ENCODE measurements at regions not wholly inside any gene's neighbourhood (a gene's known extent, or its start where the extent isn't known, plus 50 kb on each side); places are given as distances from the start of the nearest gene placed in this dataset.
"Not testable (repeated sequence)": the region's sequence is repeated elsewhere in the genome, so short reads cannot be mapped to it uniquely, and the experiment has no call there.

GRCh38 chr3:177793451-177793850, 596.2 kb upstream of the TBL1XR1 start:
- H3K9me3 ChIP-seq (ENCODE audit: control insufficient read depth, low read length) = no peaks in the 10 kb centered on the region

GRCh38 chr3:177795216-177795615, 597.9 kb upstream of the TBL1XR1 start:
- no peak overlapping the region for H3K4me2 ChIP-seq (ENCODE audit: low read length)
- H3K79me2 ChIP-seq = peaks cover 28% of the 10 kb centered on the region
- peak overlapping the region; percentile 21 for H2AFZ ChIP-seq
- H3K36me3 ChIP-seq (ENCODE audit: control insufficient read depth, insufficient read depth, low read length) = no peaks in the 10 kb centered on the region
- H3K4me1 ChIP-seq = peaks cover 56% of the 10 kb centered on the region
- no peaks in the 10 kb centered on the region for H3K9me3 ChIP-seq (ENCODE audit: control insufficient read depth, low read length)
- no peak for TF ChIP-seq CTCF (IDR thresholded peaks at IDR 0.05)
- H3K4me3 ChIP-seq (ENCODE audit: low read depth, low read length) = no peak overlapping the region
- peak overlapping the region; percentile 58 for H3K27ac ChIP-seq
- H3K27me3 ChIP-seq (ENCODE audit: control insufficient read depth, insufficient read depth, low read length) = no peaks in the 10 kb centered on the region
- no peak overlapping the region for H3K9ac ChIP-seq

More at GRCh38 chr3:177793451-177793850, 596.2 kb upstream of the TBL1XR1 start:
- Histone ChIP-seq H2AFZ (peak overlapping the region; percentile 34), H3K4me3 (ENCODE audit: low read depth, low read length) (no peak overlapping the region), H3K4me1 (peaks cover 48% of the 10 kb centered on the region), H3K27ac (peak overlapping the region; percentile 58), H3K36me3 (ENCODE audit: control insufficient read depth, insufficient read depth, low read length) (no peaks in the 10 kb centered on the region), H3K4me2 (ENCODE audit: low read length) (no peak overlapping the region), H3K9ac (no peak overlapping the region), H3K27me3 (ENCODE audit: control insufficient read depth, insufficient read depth, low read length) (no peaks in the 10 kb centered on the region), H3K79me2 (peaks cover 44% of the 10 kb centered on the region)
- TF ChIP-seq CTCF (IDR thresholded peaks at IDR 0.05) = no peak

GRCh38 chr3:177795859-177796258, 598.6 kb upstream of the TBL1XR1 start:
- H3K27ac ChIP-seq = peak overlapping the region; percentile 58
- H3K9me3 ChIP-seq (ENCODE audit: control insufficient read depth, low read length) = no peaks in the 10 kb centered on the region
- H3K79me2 ChIP-seq = peaks cover 22% of the 10 kb centered on the region
- peak overlapping the region; percentile 47 for H2AFZ ChIP-seq
- no peaks in the 10 kb centered on the region for H3K36me3 ChIP-seq (ENCODE audit: control insufficient read depth, insufficient read depth, low read length)
- no peak for TF ChIP-seq CTCF (IDR thresholded peaks at IDR 0.05)
- H3K4me1 ChIP-seq = peaks cover 55% of the 10 kb centered on the region
- H3K27me3 ChIP-seq (ENCODE audit: control insufficient read depth, insufficient read depth, low read length) = no peaks in the 10 kb centered on the region
- H3K4me3 ChIP-seq (ENCODE audit: low read depth, low read length) = no peak overlapping the region
- H3K9ac ChIP-seq = no peak overlapping the region
- no peak overlapping the region for H3K4me2 ChIP-seq (ENCODE audit: low read length)

GRCh38 chr3:177800147-177800546, 602.9 kb upstream of the TBL1XR1 start:
- H3K9me3 ChIP-seq (ENCODE audit: control insufficient read depth, low read length); H3K9ac ChIP-seq; H2AFZ ChIP-seq; H3K79me2 ChIP-seq; H3K27me3 ChIP-seq (ENCODE audit: control insufficient read depth, insufficient read depth, low read length); H3K4me2 ChIP-seq (ENCODE audit: low read length); H3K4me3 ChIP-seq (ENCODE audit: low read depth, low read length); H3K36me3 ChIP-seq (ENCODE audit: control insufficient read depth, insufficient read depth, low read length): not testable (repeated sequence)
- peak overlapping the region; percentile 96 for H3K27ac ChIP-seq
- H3K4me1 ChIP-seq = peaks cover 60% of the 10 kb centered on the region

GRCh38 chr3:177800561-177800960, 603.3 kb upstream of the TBL1XR1 start:
- Histone ChIP-seq H3K4me3 (ENCODE audit: low read depth, low read length) (no peak overlapping the region), H3K27ac (peak overlapping the region; percentile 96), H3K27me3 (ENCODE audit: control insufficient read depth, insufficient read depth, low read length) (no peaks in the 10 kb centered on the region), H3K9me3 (ENCODE audit: control insufficient read depth, low read length) (peaks cover 1% of the 10 kb centered on the region), H3K9ac (no peak overlapping the region), H3K36me3 (ENCODE audit: control insufficient read depth, insufficient read depth, low read length) (no peaks in the 10 kb centered on the region), H3K4me1 (peaks cover 61% of the 10 kb centered on the region), H3K4me2 (ENCODE audit: low read length) (no peak overlapping the region), H3K79me2 (no peaks in the 10 kb centered on the region), H2AFZ (no peak overlapping the region)
- TF ChIP-seq CTCF (IDR thresholded peaks at IDR 0.05) = no peak
